GM23338 (cell line): ENCODE measurements at regions not wholly inside any gene's neighbourhood (a gene's known extent, or its start where the extent isn't known, plus 50 kb on each side); places are given as distances from the start of the nearest gene placed in this dataset.

Experiments
- ATAC-seq: fragments of 200-7000 bp; cut with Tn5 transposase; 3 replicates; pipeline ENCODE4 v1.9.1; 2020
- DNase-seq: peaks from one replicate; pipeline ENCODE4 v3.0.0-alpha.2; 2015; ENCODE audit warnings: low spot score
- H2AFZ ChIP-seq: fragments of 200-600 bp; sonication (generic); 2 replicates; pipeline ENCODE4 v1.8.0; 2016; ENCODE audit warnings: antibody characterized with exemption, mild to moderate bottlenecking, moderate library complexity
- H3F3A ChIP-seq: fragments of 200-600 bp; sonication (generic); replicated peaks from 2 replicates; pipeline ENCODE4 v1.8.0; 2017; ENCODE audit warnings: antibody characterized with exemption, mixed run types, low read depth
- H3K27ac ChIP-seq: fragments of 200-600 bp; sonication (generic); 2 replicates; pipeline ENCODE4 v1.6.1; 2016; ENCODE audit warnings: low read depth
- H3K27me3 ChIP-seq: fragments of 200-600 bp; sonication (generic); 2 replicates; pipeline ENCODE4 v1.8.0; 2016; ENCODE audit warnings: mild to moderate bottlenecking, mixed run types, moderate library complexity; ENCODE audit not compliant: insufficient read depth
- H3K36me3 ChIP-seq: fragments of 200-600 bp; sonication (generic); 2 replicates; pipeline ENCODE4 v1.8.0; 2016; ENCODE audit warnings: mild to moderate bottlenecking; ENCODE audit not compliant: insufficient read depth
- H3K4me1 ChIP-seq: fragments of 200-600 bp; sonication (generic); 2 replicates; pipeline ENCODE4 v1.8.0; 2016; ENCODE audit warnings: mild to moderate bottlenecking, moderate library complexity; ENCODE audit not compliant: insufficient read depth
- H3K4me2 ChIP-seq: fragments of 200-600 bp; sonication (generic); 2 replicates; pipeline ENCODE4 v1.7.1; 2017; ENCODE audit warnings: mixed run types
- H3K4me3 ChIP-seq: fragments of 200-600 bp; sonication (generic); 2 replicates; pipeline ENCODE4 v1.6.1; 2016; ENCODE audit warnings: mixed run types
- H3K79me2 ChIP-seq: fragments of 200-600 bp; sonication (generic); replicated peaks from 2 replicates; pipeline ENCODE4 v1.8.0; 2017; ENCODE audit warnings: mild to moderate bottlenecking; ENCODE audit not compliant: insufficient read depth
- H3K9me2 ChIP-seq: fragments of 200-600 bp; sonication (generic); 2 replicates; pipeline ENCODE4 v1.8.0; 2017; ENCODE audit not compliant: insufficient read depth
- H4K20me1 ChIP-seq: fragments of 200-600 bp; sonication (generic); replicated peaks from 2 replicates; pipeline ENCODE4 v1.8.0; 2017; ENCODE audit warnings: mild to moderate bottlenecking; ENCODE audit not compliant: insufficient read depth
- H3K27ac Mint-ChIP-seq: 2 replicates; pipeline ENCODE4 v1.8.0; 2020; ENCODE audit warnings: inconsistent platforms, mild to moderate bottlenecking, moderate library complexity, mixed read lengths
- H3K27me3 Mint-ChIP-seq: 3 replicates; pipeline ENCODE4 v1.8.0; 2022; ENCODE audit warnings: low read depth, mild to moderate bottlenecking, moderate library complexity, mixed read lengths, inconsistent platforms; ENCODE audit not compliant: insufficient read depth, poor library complexity
- H3K36me3 Mint-ChIP-seq: 3 replicates; pipeline ENCODE4 v1.8.0; 2021; ENCODE audit warnings: low read depth, mild to moderate bottlenecking, inconsistent platforms, moderate library complexity, mixed read lengths
- H3K4me1 Mint-ChIP-seq: 3 replicates; pipeline ENCODE4 v1.8.0; 2020; ENCODE audit warnings: mild to moderate bottlenecking, inconsistent platforms, mixed read lengths
- H3K4me3 Mint-ChIP-seq: 3 replicates; pipeline ENCODE4 v1.8.0; 2021; ENCODE audit warnings: moderate library complexity, mild to moderate bottlenecking, inconsistent platforms, mixed read lengths
- H3K9me3 Mint-ChIP-seq: 3 replicates; pipeline ENCODE4 v1.8.0; 2020; ENCODE audit warnings: moderate library complexity, mild to moderate bottlenecking, inconsistent platforms, mixed read lengths
- CREB1 ChIP-seq: fragments of 250-450 bp; sonication (Bioruptor Pico); IDR thresholded peaks from 2 replicates; pipeline ENCODE4 v1.5.0; 2020; ENCODE audit warnings: low read depth, mild to moderate bottlenecking, moderate library complexity
- CTCF ChIP-seq, 2 experiments: fragments of 200-600 bp in 1 of 2; sonication (generic) in 1 of 2; conservative IDR thresholded peaks; 2 replicates each; pipeline versions ENCODE4 v1.5.1 to v1.6.1; 2016 to 2017; ENCODE audit warnings: antibody characterized with exemption in 2 of 2, low read depth in 2 of 2, mild to moderate bottlenecking in 2 of 2, moderate library complexity in 1 of 2
- ETS1 ChIP-seq: IDR thresholded peaks from 2 replicates; pipeline ENCODE4 v1.6.1; 2016; ENCODE audit warnings: antibody characterized with exemption
- EZH2 ChIP-seq: fragments of 200-600 bp; sonication (generic); IDR thresholded peaks from one replicate; pipeline ENCODE4 v1.8.0; 2017; ENCODE audit warnings: antibody characterized with exemption, mild to moderate bottlenecking, low read depth; ENCODE audit not compliant: unreplicated experiment
- EZH2phosphoT487 ChIP-seq: fragments of 200-600 bp; sonication (generic); IDR thresholded peaks from one replicate; pipeline ENCODE4 v1.8.1; 2018; ENCODE audit warnings: antibody characterized with exemption; ENCODE audit not compliant: unreplicated experiment
- JUNB ChIP-seq: IDR thresholded peaks from one replicate; pipeline ENCODE4 v1.6.1; 2016; ENCODE audit warnings: antibody characterized with exemption; ENCODE audit not compliant: unreplicated experiment
- NANOG ChIP-seq: IDR thresholded peaks from 2 replicates; pipeline ENCODE4 v1.6.1; 2016; ENCODE audit warnings: antibody characterized with exemption, borderline replicate concordance
- POLR2AphosphoS5 ChIP-seq: IDR thresholded peaks from 2 replicates; pipeline ENCODE4 v1.6.1; 2016; ENCODE audit warnings: antibody characterized with exemption, low read depth
- REST ChIP-seq: IDR thresholded peaks from one replicate; pipeline ENCODE4 v1.6.1; 2018; ENCODE audit warnings: antibody characterized with exemption; ENCODE audit not compliant: unreplicated experiment
- STAT1 ChIP-seq: IDR thresholded peaks from one replicate; pipeline ENCODE4 v1.6.1; 2016; ENCODE audit warnings: antibody characterized with exemption; ENCODE audit not compliant: unreplicated experiment
- ZNF114 ChIP-seq: fragments of 250-450 bp; sonication (Bioruptor Pico); IDR thresholded peaks from 2 replicates; pipeline ENCODE4 v1.5.0; 2020; ENCODE audit warnings: mild to moderate bottlenecking, moderate library complexity
- ZNF331 ChIP-seq: fragments of 250-450 bp; sonication (Bioruptor Pico); IDR thresholded peaks from 2 replicates; pipeline ENCODE4 v1.5.0; 2020; ENCODE audit warnings: low read depth, mild to moderate bottlenecking, moderate library complexity
- ZNF462 ChIP-seq: fragments of 250-450 bp; sonication (Bioruptor Pico); IDR thresholded peaks from 2 replicates; pipeline ENCODE4 v1.5.0; 2020; ENCODE audit warnings: mild to moderate bottlenecking, moderate library complexity

- H3K36me3 ChIP-seq, result no peaks in the 10 kb centered on the region; the same call in 1 of the 2 replicates
- no peak overlapping the region for H3K27ac ChIP-seq
- no peaks in the 10 kb centered on the region for H3K27me3 ChIP-seq
- no peaks in the 10 kb centered on the region for H3K9me2 ChIP-seq
- H3F3A ChIP-seq, result no peaks in the 10 kb centered on the region; the same call in 1 of the 2 replicates
- ATAC-seq (no peak), DNase-seq (no peak)
- no peak overlapping the region for H2AFZ ChIP-seq
- H3K4me1 ChIP-seq, result peaks cover 24% of the 10 kb centered on the region
- Mint-ChIP-seq H3K36me3 (no peaks in the 10 kb centered on the region), H3K27me3 (peaks cover 8% of the 10 kb centered on the region), H3K27ac (no peak overlapping the region; the same call in 1 of the 2 replicates), H3K4me1 (peaks cover 37% of the 10 kb centered on the region), H3K9me3 (no peaks in the 10 kb centered on the region), H3K4me3 (no peak overlapping the region)
- H3K4me2 ChIP-seq, result peak overlapping the region; percentile 55; the same call in 1 of the 2 replicates
- TF ChIP-seq JUNB (no peak), STAT1 (no peak), NANOG (no peak), EZH2 (no peak), POLR2AphosphoS5 (no peak), ZNF331 (CRISPR knock-in tag) (no peak), ETS1 (no peak), CTCF (conservative IDR thresholded peaks at IDR 0.05; ENCODE audit: low read depth in 2 of 2) (no peak), ZNF114 (CRISPR knock-in tag) (no peak), REST (no peak), EZH2phosphoT487 (no peak), CREB1 (CRISPR knock-in tag) (no peak), ZNF462 (CRISPR knock-in tag) (no peak)
- no peaks in the 10 kb centered on the region for H3K79me2 ChIP-seq
- H4K20me1 ChIP-seq, result no peaks in the 10 kb centered on the region
- no peak overlapping the region for H3K4me3 ChIP-seq
These were observed 50.5 kb upstream of the FZD7 start for GRCh38 chr2:201983174-201983573.
